ENCODE measurements at regions not wholly inside any gene's neighbourhood (a gene's known extent, or its start where the extent isn't known, plus 50 kb on each side); places are given as distances from the start of the nearest gene placed in this dataset.
"Not testable (repeated sequence)": the region's sequence is repeated elsewhere in the genome, so short reads cannot be mapped to it uniquely, and the experiment has no call there.

GRCh38 chr9:135176284-135176683 is 88.8 kb downstream of the OLFM1 start:
- TF ChIP-seq EZH2phosphoT487 (conservative IDR thresholded peaks at IDR 0.05; ENCODE audit: low read length) (no peak), CTCF (IDR thresholded peaks at IDR 0.05; ENCODE audit: insufficient read depth, low read length, poor library complexity, severe bottlenecking) (no peak)

GRCh38 chr9:135177562-135177961 is 90.1 kb downstream of the OLFM1 start:
- not testable (repeated sequence) for H3K27ac ChIP-seq (ENCODE audit: low read depth, low read length); H3K9ac ChIP-seq (ENCODE audit: low read length); H3K4me2 ChIP-seq (ENCODE audit: low read depth, low read length, poor library complexity, severe bottlenecking); H3F3A ChIP-seq (ENCODE audit: insufficient read depth); H3K36me3 ChIP-seq (ENCODE audit: low read length); H3K79me2 ChIP-seq (ENCODE audit: insufficient read depth, low read length); H3K27me3 ChIP-seq (ENCODE audit: low read length); H3K4me3 ChIP-seq (ENCODE audit: insufficient read depth, low read length, poor library complexity, severe bottlenecking); H2AFZ ChIP-seq (ENCODE audit: low read depth, low read length, severe bottlenecking); H4K20me1 ChIP-seq (ENCODE audit: low read depth, low read length); H3K9me2 ChIP-seq (replicated peaks; ENCODE audit: insufficient read depth, low read length); H3K9me3 ChIP-seq (ENCODE audit: insufficient read depth, low read length)

More at GRCh38 chr9:135176284-135176683, 88.8 kb downstream of the OLFM1 start:
- Histone ChIP-seq H3K79me2 (ENCODE audit: insufficient read depth, low read length) (no peaks in the 10 kb centered on the region), H3K9me2 (replicated peaks; ENCODE audit: insufficient read depth, low read length) (no peaks in the 10 kb centered on the region), H4K20me1 (ENCODE audit: low read depth, low read length) (no peaks in the 10 kb centered on the region), H3K9me3 (ENCODE audit: insufficient read depth, low read length) (no peaks in the 10 kb centered on the region), H3F3A (ENCODE audit: insufficient read depth) (no peaks in the 10 kb centered on the region), H3K4me2 (ENCODE audit: low read depth, low read length, poor library complexity, severe bottlenecking) (no peak overlapping the region), H3K36me3 (ENCODE audit: low read length) (no peaks in the 10 kb centered on the region), H3K27me3 (ENCODE audit: low read length) (no peaks in the 10 kb centered on the region), H3K27ac (ENCODE audit: low read depth, low read length) (no peak overlapping the region), H3K9ac (ENCODE audit: low read length) (no peak overlapping the region), H2AFZ (ENCODE audit: low read depth, low read length, severe bottlenecking) (no peak overlapping the region), H3K4me3 (ENCODE audit: insufficient read depth, low read length, poor library complexity, severe bottlenecking) (no peak overlapping the region)

DNA sequence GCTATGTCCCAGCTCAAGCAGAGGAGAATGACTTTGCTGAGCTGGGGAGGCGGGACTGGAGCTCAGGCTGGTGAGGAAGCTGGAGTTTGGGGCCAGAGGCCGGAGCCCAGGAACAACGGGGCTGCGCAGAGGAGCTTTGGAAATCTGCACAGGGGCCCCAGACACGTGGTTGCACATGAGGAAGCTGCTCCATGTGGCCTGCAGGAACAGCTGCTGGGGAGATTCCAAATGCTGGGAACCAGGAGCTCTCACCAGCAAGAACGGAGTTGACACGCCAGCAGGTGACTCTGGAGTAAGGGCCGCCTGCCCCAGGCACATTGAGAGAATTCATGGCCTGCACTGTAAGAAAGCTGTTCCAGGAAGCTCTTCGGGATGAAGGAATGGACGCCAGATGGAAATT is 91.0 kb downstream of the OLFM1 start:
- Histone ChIP-seq H3K27ac (ENCODE audit: low read depth, low read length) (no peak overlapping the region), H3K27me3 (ENCODE audit: low read length) (no peaks in the 10 kb centered on the region), H3K9ac (ENCODE audit: low read length) (no peak overlapping the region), H3K79me2 (ENCODE audit: insufficient read depth, low read length) (no peaks in the 10 kb centered on the region), H3K9me2 (replicated peaks; ENCODE audit: insufficient read depth, low read length) (no peaks in the 10 kb centered on the region), H3F3A (ENCODE audit: insufficient read depth) (no peaks in the 10 kb centered on the region), H3K4me3 (ENCODE audit: insufficient read depth, low read length, poor library complexity, severe bottlenecking) (no peak overlapping the region), H4K20me1 (ENCODE audit: low read depth, low read length) (no peaks in the 10 kb centered on the region), H3K4me2 (ENCODE audit: low read depth, low read length, poor library complexity, severe bottlenecking) (no peak overlapping the region), H3K9me3 (ENCODE audit: insufficient read depth, low read length) (no peaks in the 10 kb centered on the region), H3K36me3 (ENCODE audit: low read length) (no peaks in the 10 kb centered on the region), H2AFZ (ENCODE audit: low read depth, low read length, severe bottlenecking) (no peak overlapping the region)
- TF ChIP-seq EZH2phosphoT487 (conservative IDR thresholded peaks at IDR 0.05; ENCODE audit: low read length) (no peak), CTCF (IDR thresholded peaks at IDR 0.05; ENCODE audit: insufficient read depth, low read length, poor library complexity, severe bottlenecking) (no peak)

DNA sequence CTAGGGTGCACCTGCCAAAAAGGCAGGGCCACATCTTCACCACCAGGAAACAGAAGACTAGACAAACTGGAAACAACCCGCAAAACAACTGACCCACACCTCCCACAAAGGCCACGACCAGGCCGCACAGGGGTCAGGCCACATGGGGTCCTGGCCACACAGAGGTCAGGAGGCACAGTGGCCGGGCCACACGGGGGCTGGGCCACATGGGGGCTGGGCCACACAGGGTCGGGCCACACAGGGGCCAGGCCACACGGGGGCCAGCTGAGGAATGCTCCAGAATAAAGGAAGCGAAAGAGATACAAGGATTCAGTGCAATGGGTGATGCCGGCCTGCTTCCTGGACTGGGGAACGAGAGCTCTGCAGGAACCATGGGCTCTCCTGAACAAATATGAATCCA is 91.6 kb downstream of the OLFM1 start:
- Histone ChIP-seq H3K9ac (ENCODE audit: low read length) (no peak overlapping the region), H3K9me3 (ENCODE audit: insufficient read depth, low read length) (no peaks in the 10 kb centered on the region), H3K36me3 (ENCODE audit: low read length) (no peaks in the 10 kb centered on the region), H2AFZ (ENCODE audit: low read depth, low read length, severe bottlenecking) (no peak overlapping the region), H3F3A (ENCODE audit: insufficient read depth) (no peaks in the 10 kb centered on the region), H3K79me2 (ENCODE audit: insufficient read depth, low read length) (no peaks in the 10 kb centered on the region), H4K20me1 (ENCODE audit: low read depth, low read length) (no peaks in the 10 kb centered on the region), H3K9me2 (replicated peaks; ENCODE audit: insufficient read depth, low read length) (no peaks in the 10 kb centered on the region), H3K27me3 (ENCODE audit: low read length) (no peaks in the 10 kb centered on the region), H3K4me2 (ENCODE audit: low read depth, low read length, poor library complexity, severe bottlenecking) (no peak overlapping the region), H3K4me3 (ENCODE audit: insufficient read depth, low read length, poor library complexity, severe bottlenecking) (no peak overlapping the region), H3K27ac (ENCODE audit: low read depth, low read length) (no peak overlapping the region)
- no peak for TF ChIP-seq CTCF (IDR thresholded peaks at IDR 0.05; ENCODE audit: insufficient read depth, low read length, poor library complexity, severe bottlenecking)
- TF ChIP-seq EZH2phosphoT487 (conservative IDR thresholded peaks at IDR 0.05; ENCODE audit: low read length), result no peak
